ENCODE measurements at regions not wholly inside any gene's neighbourhood (a gene's known extent, or its start where the extent isn't known, plus 50 kb on each side); places are given as distances from the start of the nearest gene placed in this dataset.

DNA sequence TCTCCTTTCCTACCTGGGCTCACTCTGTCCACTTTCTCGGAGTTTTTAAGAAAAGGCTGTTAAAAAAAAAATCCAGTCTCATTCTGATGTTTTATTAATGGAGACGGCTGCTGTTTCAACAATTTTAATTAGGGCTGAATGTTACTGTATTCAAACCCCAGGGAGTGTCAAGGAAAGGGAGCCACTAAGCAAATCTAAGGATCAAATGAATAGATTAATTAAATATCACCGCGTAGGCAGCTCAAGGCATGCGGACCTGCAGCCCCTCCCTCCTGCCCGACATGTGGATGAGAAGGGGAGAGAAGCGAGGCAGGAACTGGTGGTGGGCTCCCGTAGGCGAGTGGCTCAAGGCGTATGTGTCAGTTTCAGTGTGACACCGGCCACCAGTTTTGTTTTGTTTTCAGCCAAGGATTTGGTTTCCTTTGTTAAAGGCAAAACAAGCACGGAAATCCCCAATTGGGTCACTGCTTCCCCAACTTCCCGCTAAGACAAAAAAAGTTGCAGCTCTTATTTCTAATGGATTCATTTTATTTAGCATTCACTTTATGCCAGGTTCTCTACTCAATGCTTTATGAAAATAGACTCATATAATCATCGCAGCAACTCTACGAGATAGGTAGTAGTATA is 110.6 kb downstream of the GP2 start:
- TF ChIP-seq SNAI2 (CRISPR knock-in tag; IDR thresholded peaks at IDR 0.05) (no peak), ZNF565 (CRISPR knock-in tag; conservative IDR thresholded peaks at IDR 0.05; ENCODE audit: low read depth) (no peak), CREB5 (CRISPR knock-in tag; IDR thresholded peaks at IDR 0.05; ENCODE audit: low read depth) (no peak), ZNF8 (CRISPR knock-in tag; IDR thresholded peaks at IDR 0.05) (no peak), ARNTL (CRISPR knock-in tag; IDR thresholded peaks at IDR 0.05; ENCODE audit: borderline replicate concordance, low read depth) (no peak), CSDC2 (CRISPR knock-in tag; IDR thresholded peaks at IDR 0.05) (no peak), ZC3H10 (CRISPR knock-in tag; IDR thresholded peaks at IDR 0.05) (no peak)
- TF ChIP-seq, protein P1, sequence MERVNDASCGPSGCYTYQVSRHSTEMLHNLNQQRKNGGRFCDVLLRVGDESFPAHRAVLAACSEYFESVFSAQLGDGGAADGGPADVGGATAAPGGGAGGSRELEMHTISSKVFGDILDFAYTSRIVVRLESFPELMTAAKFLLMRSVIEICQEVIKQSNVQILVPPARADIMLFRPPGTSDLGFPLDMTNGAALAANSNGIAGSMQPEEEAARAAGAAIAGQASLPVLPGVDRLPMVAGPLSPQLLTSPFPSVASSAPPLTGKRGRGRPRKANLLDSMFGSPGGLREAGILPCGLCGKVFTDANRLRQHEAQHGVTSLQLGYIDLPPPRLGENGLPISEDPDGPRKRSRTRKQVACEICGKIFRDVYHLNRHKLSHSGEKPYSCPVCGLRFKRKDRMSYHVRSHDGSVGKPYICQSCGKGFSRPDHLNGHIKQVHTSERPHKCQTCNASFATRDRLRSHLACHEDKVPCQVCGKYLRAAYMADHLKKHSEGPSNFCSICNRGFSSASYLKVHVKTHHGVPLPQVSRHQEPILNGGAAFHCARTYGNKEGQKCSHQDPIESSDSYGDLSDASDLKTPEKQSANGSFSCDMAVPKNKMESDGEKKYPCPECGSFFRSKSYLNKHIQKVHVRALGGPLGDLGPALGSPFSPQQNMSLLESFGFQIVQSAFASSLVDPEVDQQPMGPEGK (CRISPR knock-in tag; IDR thresholded peaks at IDR 0.05; ENCODE audit: borderline replicate concordance), result no peak
- TF ChIP-seq, protein P2, sequence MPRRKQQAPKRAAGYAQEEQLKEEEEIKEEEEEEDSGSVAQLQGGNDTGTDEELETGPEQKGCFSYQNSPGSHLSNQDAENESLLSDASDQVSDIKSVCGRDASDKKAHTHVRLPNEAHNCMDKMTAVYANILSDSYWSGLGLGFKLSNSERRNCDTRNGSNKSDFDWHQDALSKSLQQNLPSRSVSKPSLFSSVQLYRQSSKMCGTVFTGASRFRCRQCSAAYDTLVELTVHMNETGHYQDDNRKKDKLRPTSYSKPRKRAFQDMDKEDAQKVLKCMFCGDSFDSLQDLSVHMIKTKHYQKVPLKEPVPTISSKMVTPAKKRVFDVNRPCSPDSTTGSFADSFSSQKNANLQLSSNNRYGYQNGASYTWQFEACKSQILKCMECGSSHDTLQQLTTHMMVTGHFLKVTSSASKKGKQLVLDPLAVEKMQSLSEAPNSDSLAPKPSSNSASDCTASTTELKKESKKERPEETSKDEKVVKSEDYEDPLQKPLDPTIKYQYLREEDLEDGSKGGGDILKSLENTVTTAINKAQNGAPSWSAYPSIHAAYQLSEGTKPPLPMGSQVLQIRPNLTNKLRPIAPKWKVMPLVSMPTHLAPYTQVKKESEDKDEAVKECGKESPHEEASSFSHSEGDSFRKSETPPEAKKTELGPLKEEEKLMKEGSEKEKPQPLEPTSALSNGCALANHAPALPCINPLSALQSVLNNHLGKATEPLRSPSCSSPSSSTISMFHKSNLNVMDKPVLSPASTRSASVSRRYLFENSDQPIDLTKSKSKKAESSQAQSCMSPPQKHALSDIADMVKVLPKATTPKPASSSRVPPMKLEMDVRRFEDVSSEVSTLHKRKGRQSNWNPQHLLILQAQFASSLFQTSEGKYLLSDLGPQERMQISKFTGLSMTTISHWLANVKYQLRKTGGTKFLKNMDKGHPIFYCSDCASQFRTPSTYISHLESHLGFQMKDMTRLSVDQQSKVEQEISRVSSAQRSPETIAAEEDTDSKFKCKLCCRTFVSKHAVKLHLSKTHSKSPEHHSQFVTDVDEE (CRISPR knock-in tag; IDR thresholded peaks at IDR 0.05), result no peak
